Activated naive CD4-positive, alpha-beta T cell treated with anti-CD3 and anti-CD28 coated beads for 36 hours (primary cell): ENCODE measurements at regions not wholly inside any gene's neighbourhood (a gene's known extent, or its start where the extent isn't known, plus 50 kb on each side); places are given as distances from the start of the nearest gene placed in this dataset.
"Not testable (repeated sequence)": the region's sequence is repeated elsewhere in the genome, so short reads cannot be mapped to it uniquely, and the experiment has no call there.

Experiments
- CTCF ChIA-PET: fragments of 350-600 bp; sonication (Branson Sonifier 250); formaldehyde crosslinking; loops from one replicate; lab custom pipeline; 2021; ENCODE audit warnings: antibody characterized with exemption; lab: Charles Lee
- DNase-seq: peaks from one replicate; pipeline ENCODE4 v3.0.0-alpha.2; 2020
- H3K27ac Mint-ChIP-seq: one replicate; pipeline ENCODE4 v1.8.0; 2021; ENCODE audit warnings: mild to moderate bottlenecking, mixed read lengths
- H3K27me3 Mint-ChIP-seq: one replicate; pipeline ENCODE4 v1.8.0; 2021; ENCODE audit warnings: low read depth, mixed read lengths
- H3K36me3 Mint-ChIP-seq: one replicate; pipeline ENCODE4 v1.8.0; 2021; ENCODE audit warnings: low read depth, mixed read lengths
- H3K4me1 Mint-ChIP-seq: one replicate; pipeline ENCODE4 v1.8.0; 2021; ENCODE audit warnings: low read depth, mixed read lengths
- H3K4me3 Mint-ChIP-seq: one replicate; pipeline ENCODE4 v1.8.0; 2021; ENCODE audit warnings: mild to moderate bottlenecking, moderate library complexity, mixed read lengths
- H3K9me3 Mint-ChIP-seq: one replicate; pipeline ENCODE4 v1.8.0; 2021; ENCODE audit warnings: mixed read lengths
- intact Hi-C: fragments of 100-400 bp; cut with micrococcal nuclease; formaldehyde crosslinking; loops from one replicate; pipeline ENCODE4 v1.15.1; 2023

- intact Hi-C loops = no loop called here
- peaks cover 12% of the 10 kb centered on the region for H3K27me3 Mint-ChIP-seq
- H3K27ac Mint-ChIP-seq = no peak overlapping the region
- CTCF ChIA-PET = no interaction called here
- no peak for DNase-seq
- peaks cover 9% of the 10 kb centered on the region for H3K4me1 Mint-ChIP-seq
- no peak overlapping the region for H3K4me3 Mint-ChIP-seq
- no peaks in the 10 kb centered on the region for H3K9me3 Mint-ChIP-seq
- H3K36me3 Mint-ChIP-seq = no peaks in the 10 kb centered on the region
These were observed 124.1 kb upstream of the ESR1 start for GRCh38 chr6:151683381-151683780.

DNA sequence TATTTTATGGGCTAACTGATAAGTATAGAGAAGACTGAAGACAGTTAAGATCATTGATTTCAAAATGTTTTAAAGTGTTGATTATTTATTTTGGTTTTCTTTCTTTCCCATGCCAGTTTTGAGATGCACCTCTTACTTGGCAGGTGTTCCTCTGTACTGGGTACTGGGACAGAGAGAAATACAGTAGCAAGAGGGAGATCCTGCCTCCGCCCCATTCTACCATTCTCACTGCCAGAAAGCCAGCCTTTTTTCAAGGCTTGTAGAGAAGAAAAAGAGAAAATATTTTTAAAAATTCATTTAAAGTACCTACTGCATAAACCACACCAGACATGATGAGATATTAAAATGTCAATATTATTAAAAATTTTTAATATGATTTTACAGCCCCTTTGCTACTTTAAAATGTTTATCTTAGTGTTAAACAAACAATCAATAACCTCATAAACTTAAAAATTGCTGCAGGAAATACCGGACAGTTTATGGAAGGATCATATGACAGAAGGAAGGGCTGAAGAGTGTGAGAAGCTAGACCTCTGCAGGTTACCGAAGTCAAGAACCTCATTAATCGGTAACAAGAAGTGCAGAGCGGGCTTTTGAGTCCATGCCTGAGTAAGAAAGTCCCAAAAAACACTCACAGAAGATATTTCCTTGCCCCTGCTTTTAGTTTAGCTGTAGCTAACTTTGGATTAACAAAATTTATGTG, 117.8 kb upstream of the ESR1 start:
- H3K27me3 Mint-ChIP-seq = no peaks in the 10 kb centered on the region
- H3K4me1 Mint-ChIP-seq = peaks cover 19% of the 10 kb centered on the region
- H3K9me3 Mint-ChIP-seq = no peaks in the 10 kb centered on the region
- no peak for DNase-seq
- no peak overlapping the region for H3K4me3 Mint-ChIP-seq
- peak overlapping the region; percentile 66 for H3K27ac Mint-ChIP-seq
- CTCF ChIA-PET = interaction anchor here (0.6 to 3.5 kb wide), 23 partner anchors 9 to 582 kb away, joined by 3 to 18 read pairs (median 6); no protein-coding TSS in a partner anchor
- intact Hi-C loops = loop anchor here (1.0 to 5.0 kb wide), 8 partner anchors 76 to 649 kb away; partner anchors contain the start of gene ESR1
- H3K36me3 Mint-ChIP-seq = no peaks in the 10 kb centered on the region

DNA sequence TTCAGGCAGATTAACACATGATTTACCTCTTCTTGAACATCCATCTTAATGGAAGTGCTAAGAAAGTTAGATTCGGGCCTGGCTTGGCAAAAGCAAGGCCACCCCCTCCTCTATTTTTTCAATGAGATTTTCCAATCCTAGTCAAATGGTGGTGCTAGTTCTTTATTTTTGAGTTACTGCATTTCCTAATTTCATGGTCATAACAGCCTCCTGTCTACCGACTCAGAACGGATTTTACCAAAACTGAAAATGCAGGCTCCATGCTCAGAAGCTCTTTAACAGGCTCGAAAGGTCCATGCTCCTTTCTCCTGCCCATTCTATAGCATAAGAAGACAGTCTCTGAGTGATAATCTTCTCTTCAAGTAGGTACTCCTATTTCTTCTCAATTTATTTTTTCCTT, 117.2 kb upstream of the ESR1 start:
- no peaks in the 10 kb centered on the region for H3K27me3 Mint-ChIP-seq
- DNase-seq = peak; percentile 31
- intact Hi-C loops = loop anchor here (1.0 to 5.0 kb wide), 8 partner anchors 75 to 648 kb away; partner anchors contain the start of gene ESR1
- CTCF ChIA-PET = interaction anchor here (0.6 to 3.5 kb wide), 29 partner anchors 8 to 581 kb away, joined by 3 to 18 read pairs (median 5); no protein-coding TSS in a partner anchor
- H3K4me1 Mint-ChIP-seq = peaks cover 19% of the 10 kb centered on the region
- H3K9me3 Mint-ChIP-seq = no peaks in the 10 kb centered on the region
- H3K4me3 Mint-ChIP-seq = peak overlapping the region; percentile 67
- H3K36me3 Mint-ChIP-seq = no peaks in the 10 kb centered on the region
- H3K27ac Mint-ChIP-seq = peak overlapping the region; percentile 87

- Mint-ChIP-seq H3K27me3 (no peaks in the 10 kb centered on the region), H3K36me3 (no peaks in the 10 kb centered on the region), H3K27ac (peak overlapping the region; percentile 87), H3K4me1 (peaks cover 19% of the 10 kb centered on the region), H3K4me3 (peak overlapping the region; percentile 67), H3K9me3 (no peaks in the 10 kb centered on the region)
- DNase-seq = peak; percentile 65
- intact Hi-C loops = loop anchor here (1.0 to 5.0 kb wide), 14 partner anchors 11 to 665 kb away; partner anchors contain the start of gene ESR1
- CTCF ChIA-PET = interaction anchor here (0.6 to 3.5 kb wide), 26 partner anchors 8 to 580 kb away, joined by 3 to 18 read pairs (median 5); no protein-coding TSS in a partner anchor
These were observed 116.5 kb upstream of the ESR1 start for GRCh38 chr6:151690768-151691562.

GRCh38 chr6:151692216-151692615, 115.3 kb upstream of the ESR1 start:
- Mint-ChIP-seq H3K36me3 (no peaks in the 10 kb centered on the region), H3K4me3 (no peak overlapping the region), H3K27ac (no peak overlapping the region), H3K4me1 (peaks cover 19% of the 10 kb centered on the region), H3K9me3 (no peaks in the 10 kb centered on the region), H3K27me3 (peaks cover 2% of the 10 kb centered on the region)
- CTCF ChIA-PET = interaction anchor here (1.9 to 3.5 kb wide), 5 partner anchors 10 to 576 kb away, joined by 5 to 18 read pairs (median 17); no protein-coding TSS in a partner anchor
- DNase-seq = no peak
- intact Hi-C loops = loop anchor here (5.0 kb wide), 2 partner anchors 115 to 270 kb away; partner anchors contain the start of gene ESR1

DNA sequence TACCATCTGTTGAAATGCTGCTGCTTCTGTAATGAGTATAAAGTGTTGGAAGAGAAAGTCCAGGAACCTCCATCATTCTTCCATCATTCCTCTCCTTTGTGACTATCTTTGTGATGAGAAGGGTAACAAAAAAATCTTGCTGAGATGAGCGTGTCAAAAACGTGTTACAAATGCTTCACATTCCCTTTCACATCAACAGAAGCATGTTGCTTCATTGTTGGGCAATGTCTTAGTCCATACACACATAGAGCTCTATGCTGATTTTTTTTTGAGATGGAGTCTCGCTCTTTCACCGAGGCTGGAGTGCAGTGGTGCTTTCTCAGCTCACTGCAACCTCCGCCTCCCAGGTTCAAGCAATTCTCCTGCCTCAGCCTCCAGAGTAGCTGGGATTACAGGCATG, 114.1 kb upstream of the ESR1 start:
- Mint-ChIP-seq H3K27me3 (peaks cover 3% of the 10 kb centered on the region), H3K4me3 (no peak overlapping the region), H3K9me3 (peaks cover under 1% of the 10 kb centered on the region), H3K4me1 (peaks cover 19% of the 10 kb centered on the region), H3K36me3 (no peaks in the 10 kb centered on the region), H3K27ac (no peak overlapping the region)
- intact Hi-C loops = loop anchor here (5.0 kb wide), 2 partner anchors 114 to 269 kb away; partner anchors contain the start of gene ESR1
- DNase-seq = no peak
- CTCF ChIA-PET = interaction anchor here (0.7 to 1.9 kb wide), 2 partner anchors 72 to 441 kb away, joined by 3 to 5 read pairs; no protein-coding TSS in a partner anchor

DNA sequence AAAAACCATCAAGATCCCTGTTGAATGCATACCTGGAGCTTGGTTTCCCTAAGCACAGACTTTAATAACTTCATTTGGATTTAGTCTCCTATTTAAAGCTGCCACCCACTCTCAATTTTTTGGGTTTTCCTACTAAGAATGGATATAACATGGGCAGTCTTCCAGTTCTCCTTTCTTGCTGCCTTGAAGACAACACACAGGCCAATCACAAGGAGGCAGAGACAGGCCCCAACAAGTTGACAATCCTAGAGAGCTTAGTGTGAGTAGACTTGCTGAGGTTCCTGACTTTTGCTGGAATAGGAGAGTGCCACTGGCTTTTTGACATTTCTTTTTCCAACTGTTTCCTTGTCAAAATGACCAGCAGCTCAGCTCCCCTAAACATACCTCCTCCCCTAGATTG, 112.3 kb upstream of the ESR1 start:
- Mint-ChIP-seq H3K27ac (no peak overlapping the region), H3K4me3 (no peak overlapping the region), H3K9me3 (peaks cover 2% of the 10 kb centered on the region), H3K4me1 (peaks cover 17% of the 10 kb centered on the region), H3K27me3 (peaks cover 8% of the 10 kb centered on the region), H3K36me3 (no peaks in the 10 kb centered on the region)
- DNase-seq = no peak
- CTCF ChIA-PET = interaction anchor here (0.6 to 1.5 kb wide), 3 partner anchors 64 to 607 kb away, joined by 3 to 5 read pairs (median 3); no protein-coding TSS in a partner anchor
- intact Hi-C loops = no loop called here

- H3K4me1 Mint-ChIP-seq = peaks cover 12% of the 10 kb centered on the region
- H3K36me3 Mint-ChIP-seq, DNase-seq, H3K9me3 Mint-ChIP-seq, H3K27ac Mint-ChIP-seq, intact Hi-C loops, H3K27me3 Mint-ChIP-seq, H3K4me3 Mint-ChIP-seq: not testable (repeated sequence)
- CTCF ChIA-PET = interaction anchor here (0.6 kb wide), 1 partner anchor 296 kb away, joined by 4 read pairs; no protein-coding TSS in a partner anchor
These were observed 111.2 kb upstream of the ESR1 start for GRCh38 chr6:151696302-151696701.

DNA sequence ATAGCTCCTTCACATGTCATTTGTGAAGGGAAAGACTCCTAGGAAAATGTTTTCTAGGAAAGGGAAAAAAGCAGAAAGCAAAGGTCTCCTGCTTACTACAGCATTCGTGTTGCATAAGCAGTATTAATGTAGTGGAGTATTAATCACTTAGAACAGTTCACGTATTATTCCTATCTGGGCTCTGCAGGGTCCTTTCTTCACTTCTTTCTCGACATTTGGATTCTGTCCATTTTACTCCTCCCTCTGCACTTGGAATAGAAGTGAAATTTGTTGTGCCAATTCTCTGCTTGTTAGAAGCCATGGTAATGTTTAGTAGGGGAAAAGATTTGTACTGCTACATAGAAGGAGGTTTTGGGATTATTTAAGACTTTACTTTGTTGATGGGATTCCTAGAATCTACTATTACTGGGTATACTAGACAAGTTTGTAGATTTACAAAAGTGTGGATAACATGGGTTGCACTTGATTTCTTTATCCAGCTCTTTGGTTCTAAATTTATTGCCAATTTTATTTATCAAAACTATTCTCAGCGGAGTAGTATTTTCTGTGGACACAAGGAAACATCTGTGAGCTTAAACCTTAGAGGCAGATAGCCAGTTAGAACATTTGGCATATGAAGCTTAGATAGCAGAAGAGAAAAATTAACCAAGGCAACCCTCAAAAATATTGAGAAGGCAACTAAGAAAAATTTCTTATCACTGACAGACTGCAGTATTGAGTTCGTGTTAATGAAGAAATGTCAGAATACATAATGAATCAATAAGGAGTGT, 108.4 kb upstream of the ESR1 start:
- no peak for DNase-seq
- intact Hi-C loops = no loop called here
- H3K9me3 Mint-ChIP-seq = peaks cover 2% of the 10 kb centered on the region
- CTCF ChIA-PET = interaction anchor here (1.0 kb wide), 1 partner anchor 9 kb away, joined by 3 read pairs; no protein-coding TSS in a partner anchor
- no peaks in the 10 kb centered on the region for H3K36me3 Mint-ChIP-seq
- peaks cover 31% of the 10 kb centered on the region for H3K4me1 Mint-ChIP-seq
- H3K27me3 Mint-ChIP-seq = peaks cover 8% of the 10 kb centered on the region
- H3K27ac Mint-ChIP-seq = no peak overlapping the region
- H3K4me3 Mint-ChIP-seq = no peak overlapping the region

DNA sequence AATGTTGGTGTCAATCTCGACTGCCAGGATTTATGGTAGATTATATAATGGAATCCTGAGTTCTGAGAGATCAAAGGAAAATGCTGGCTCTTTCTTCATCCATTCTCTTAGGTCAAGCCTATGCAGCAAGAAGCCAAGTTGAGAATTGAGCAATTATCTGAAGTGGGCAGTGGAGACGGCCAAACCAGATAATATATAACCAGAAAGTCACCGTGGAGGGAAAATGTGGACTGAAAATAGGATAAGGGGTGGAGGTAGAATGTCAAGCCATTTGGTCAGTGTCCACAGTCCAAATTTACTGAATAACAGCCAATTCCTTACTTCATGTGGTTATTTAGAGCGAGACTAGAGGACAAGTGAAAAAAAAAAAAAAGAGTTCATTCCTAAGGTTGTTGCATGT, 107.8 kb upstream of the ESR1 start:
- Mint-ChIP-seq H3K4me1 (peaks cover 37% of the 10 kb centered on the region), H3K4me3 (no peak overlapping the region), H3K27ac (no peak overlapping the region), H3K9me3 (peaks cover 2% of the 10 kb centered on the region), H3K36me3 (no peaks in the 10 kb centered on the region), H3K27me3 (peaks cover 8% of the 10 kb centered on the region)
- DNase-seq = no peak
- intact Hi-C loops = loop anchor here (5.0 kb wide), 1 partner anchor 1283 kb away; the partner anchor contains the start of gene FBXO5
- CTCF ChIA-PET = no interaction called here

- peak overlapping the region; percentile 35 for H3K4me3 Mint-ChIP-seq
- DNase-seq = no peak
- peaks cover 2% of the 10 kb centered on the region for H3K9me3 Mint-ChIP-seq
- peaks cover 45% of the 10 kb centered on the region for H3K4me1 Mint-ChIP-seq
- H3K36me3 Mint-ChIP-seq = no peaks in the 10 kb centered on the region
- peak overlapping the region; percentile 52 for H3K27ac Mint-ChIP-seq
- H3K27me3 Mint-ChIP-seq = peaks cover 10% of the 10 kb centered on the region
- CTCF ChIA-PET = interaction anchor here (0.6 to 3.2 kb wide), 6 partner anchors 11 to 1035 kb away, joined by 3 to 18 read pairs (median 3); no protein-coding TSS in a partner anchor
- intact Hi-C loops = loop anchor here (1.0 to 5.0 kb wide), 5 partner anchors 11 to 1280 kb away; partner anchors contain the start of gene FBXO5
These were observed 105.4 kb upstream of the ESR1 start for GRCh38 chr6:151701911-151702562.
